ENCODE measurements at regions not wholly inside any gene's neighbourhood (a gene's known extent, or its start where the extent isn't known, plus 50 kb on each side); places are given as distances from the start of the nearest gene placed in this dataset.

GRCh38 chr4:114100288-114101031 is 121.0 kb upstream of the ARSJ start:
- no peak for TF ChIP-seq CTCF (conservative IDR thresholded peaks at IDR 0.05)
- TF ChIP-seq ZFX (IDR thresholded peaks at IDR 0.05), result no peak
